DND-41 (cell line): ENCODE measurements at regions not wholly inside any gene's neighbourhood (a gene's known extent, or its start where the extent isn't known, plus 50 kb on each side); places are given as distances from the start of the nearest gene placed in this dataset.

Experiments used
- ATAC-seq: fragments of 200-7000 bp; cut with Tn5 transposase; 3 replicates; pipeline ENCODE4 v1.9.1; 2021; ENCODE audit warnings: low read depth; ENCODE audit not compliant: insufficient read depth
- DNase-seq: peaks from one replicate; pipeline ENCODE4 v3.0.0-alpha.2; 2020
- H2AFZ ChIP-seq: 2 replicates; pipeline ENCODE4 v1.6.0; 2012; ENCODE audit warnings: low read depth, low read length
- H3K27ac ChIP-seq: 2 replicates; pipeline ENCODE4 v1.5.1; 2012; ENCODE audit warnings: low read length, inconsistent platforms
- H3K27me3 ChIP-seq: fragments of 200-600 bp; sonication (generic); 2 replicates; pipeline ENCODE4 v1.6.0; 2012; ENCODE audit warnings: low read length, mild to moderate bottlenecking, inconsistent platforms; ENCODE audit not compliant: insufficient read depth, poor library complexity
- H3K36me3 ChIP-seq: 2 replicates; pipeline ENCODE4 v1.5.1; 2012; ENCODE audit warnings: low read length, inconsistent platforms; ENCODE audit not compliant: insufficient read depth
- H3K4me1 ChIP-seq: 2 replicates; pipeline ENCODE4 v1.5.1; 2012; ENCODE audit warnings: mild to moderate bottlenecking, low read length; ENCODE audit not compliant: insufficient read depth
- H3K4me2 ChIP-seq: 2 replicates; pipeline ENCODE4 v1.6.0; 2012; ENCODE audit warnings: mild to moderate bottlenecking, moderate library complexity, low read length, inconsistent platforms; ENCODE audit not compliant: insufficient read depth
- H3K4me3 ChIP-seq, 2 experiments: fragments of 200-600 bp in 1 of 2; shearing (Covaris generic) in 1 of 2; 2 replicates each; pipeline ENCODE4 v1.5.1; 2012 to 2016; ENCODE audit warnings: inconsistent platforms in 2 of 2, low read length in 2 of 2, mild to moderate bottlenecking in 2 of 2, low read depth in 1 of 2, moderate library complexity in 1 of 2
- H3K79me2 ChIP-seq: 2 replicates; pipeline ENCODE4 v1.6.0; 2012; ENCODE audit warnings: low read length, inconsistent platforms; ENCODE audit not compliant: insufficient read depth
- H3K9ac ChIP-seq: 2 replicates; pipeline ENCODE4 v1.6.0; 2012; ENCODE audit warnings: low read depth, mild to moderate bottlenecking, inconsistent platforms, low read length, moderate library complexity
- H3K9me3 ChIP-seq: 2 replicates; pipeline ENCODE4 v1.5.1; 2012; ENCODE audit warnings: low read length, moderate library complexity, mild to moderate bottlenecking, inconsistent platforms; ENCODE audit not compliant: insufficient read depth, severe bottlenecking
- H4K20me1 ChIP-seq: 2 replicates; pipeline ENCODE4 v1.6.0; 2012; ENCODE audit warnings: low read length; ENCODE audit not compliant: insufficient read depth
- CTCF ChIP-seq: IDR thresholded peaks from 2 replicates; pipeline ENCODE4 v1.5.1; 2012; ENCODE audit warnings: borderline replicate concordance, low read length, moderate library complexity, mild to moderate bottlenecking; ENCODE audit not compliant: poor library complexity, severe bottlenecking; ENCODE audit errors: extremely low read depth
- EZH2 ChIP-seq: IDR thresholded peaks from 3 replicates; pipeline ENCODE4 v1.6.1; 2012; ENCODE audit warnings: borderline replicate concordance, low read depth, mild to moderate bottlenecking, moderate library complexity, low read length, inconsistent platforms; ENCODE audit not compliant: severe bottlenecking

DNA sequence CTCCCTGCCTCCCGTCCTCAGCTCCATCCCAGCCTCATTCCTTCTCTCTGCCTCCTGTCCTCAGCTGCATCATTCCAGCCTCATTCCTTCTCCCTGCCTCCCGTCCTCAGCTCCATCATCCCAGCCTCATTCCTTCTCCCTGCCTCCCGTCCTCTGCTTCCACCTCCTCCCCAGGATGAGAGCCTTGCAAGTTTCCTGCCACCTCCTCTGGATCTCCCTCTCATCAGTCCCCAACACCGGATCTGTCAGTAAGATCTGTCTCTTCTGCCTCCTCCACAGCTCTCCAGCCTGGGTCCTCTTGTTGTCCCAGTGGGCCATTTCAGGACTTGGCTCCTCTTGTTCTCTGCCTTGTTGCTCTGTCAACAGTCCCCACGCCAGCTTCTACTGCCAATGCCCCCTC is 130.9 kb downstream of the NDUFA10 start:
- no peaks in the 10 kb centered on the region for H3K79me2 ChIP-seq
- H4K20me1 ChIP-seq, result no peaks in the 10 kb centered on the region
- H3K4me3 ChIP-seq, result no peak overlapping the region
- no peak overlapping the region for H3K4me2 ChIP-seq
- ATAC-seq (no peak), DNase-seq (no peak)
- no peak overlapping the region for H2AFZ ChIP-seq
- H3K27me3 ChIP-seq, result no peaks in the 10 kb centered on the region
- no peak overlapping the region for H3K9ac ChIP-seq
- H3K27ac ChIP-seq, result no peak overlapping the region
- no peaks in the 10 kb centered on the region for H3K36me3 ChIP-seq
- TF ChIP-seq CTCF (no peak), EZH2 (no peak)
- H3K9me3 ChIP-seq, result no peaks in the 10 kb centered on the region
- H3K4me1 ChIP-seq, result peaks cover 15% of the 10 kb centered on the region

DNA sequence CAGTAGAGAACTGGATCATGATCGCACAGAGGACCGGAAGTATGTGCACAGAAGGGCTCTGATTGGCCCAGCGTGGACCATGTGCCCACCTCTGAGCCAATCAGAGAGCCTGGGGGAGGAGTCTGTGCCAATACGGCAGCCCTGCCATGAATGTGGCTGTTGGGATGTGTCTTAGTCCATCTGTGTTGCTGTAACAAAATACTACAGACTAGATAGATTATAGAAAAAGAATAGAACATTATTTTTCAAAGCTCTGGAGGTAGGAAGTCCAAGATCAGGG is 132.0 kb downstream of the NDUFA10 start:
- H3K36me3 ChIP-seq, result no peaks in the 10 kb centered on the region
- no peak overlapping the region for H3K4me3 ChIP-seq
- H3K27me3 ChIP-seq, result no peaks in the 10 kb centered on the region
- no peak overlapping the region for H3K4me2 ChIP-seq
- H3K9me3 ChIP-seq, result no peaks in the 10 kb centered on the region
- no peak overlapping the region for H3K27ac ChIP-seq
- ATAC-seq (peak; percentile 70), DNase-seq (no peak)
- H2AFZ ChIP-seq, result no peak overlapping the region
- H3K79me2 ChIP-seq, result no peaks in the 10 kb centered on the region
- no peak for TF ChIP-seq EZH2
- TF ChIP-seq CTCF, result no peak
- peaks cover 8% of the 10 kb centered on the region for H3K4me1 ChIP-seq
- H3K9ac ChIP-seq, result no peak overlapping the region
- H4K20me1 ChIP-seq, result no peaks in the 10 kb centered on the region

- H3K4me1 ChIP-seq, result peaks cover 3% of the 10 kb centered on the region
- H3K9ac ChIP-seq, result no peak overlapping the region
- no peak overlapping the region for H3K4me3 ChIP-seq
- ATAC-seq (no peak), DNase-seq (no peak)
- H3K36me3 ChIP-seq, result no peaks in the 10 kb centered on the region
- H3K9me3 ChIP-seq, result no peaks in the 10 kb centered on the region
- H3K27me3 ChIP-seq, result no peaks in the 10 kb centered on the region
- H2AFZ ChIP-seq, result no peak overlapping the region
- H3K79me2 ChIP-seq, result no peaks in the 10 kb centered on the region
- H3K4me2 ChIP-seq, result no peak overlapping the region
- TF ChIP-seq CTCF, result peak; percentile 21
- TF ChIP-seq EZH2, result no peak
- H4K20me1 ChIP-seq, result no peaks in the 10 kb centered on the region
- no peak overlapping the region for H3K27ac ChIP-seq
These were observed 132.5 kb downstream of the NDUFA10 start for GRCh38 chr2:239892441-239893235.
